ENCODE measurements at regions not wholly inside any gene's neighbourhood (a gene's known extent, or its start where the extent isn't known, plus 50 kb on each side); places are given as distances from the start of the nearest gene placed in this dataset.
"Not testable (repeated sequence)": the region's sequence is repeated elsewhere in the genome, so short reads cannot be mapped to it uniquely, and the experiment has no call there.

- ATAC-seq = no peak
- Mint-ChIP-seq H3K4me3 (no peak overlapping the region), H3K4me1 (ENCODE audit: low read depth) (no peaks in the 10 kb centered on the region), H3K27me3 (ENCODE audit: low read depth) (peaks cover 1% of the 10 kb centered on the region), H3K36me3 (ENCODE audit: insufficient read depth) (no peaks in the 10 kb centered on the region), H3K9me3 (no peaks in the 10 kb centered on the region)
- DNase-seq = no peak
These were observed 125.0 kb downstream of the URI1 start for GRCh38 chr19:30066781-30067759.

GRCh38 chr19:30067956-30068506, 126.0 kb downstream of the URI1 start:
- not testable (repeated sequence) for H3K4me1 Mint-ChIP-seq (ENCODE audit: low read depth); H3K9me3 Mint-ChIP-seq; H3K4me3 Mint-ChIP-seq; ATAC-seq; H3K36me3 Mint-ChIP-seq (ENCODE audit: insufficient read depth); DNase-seq; H3K27me3 Mint-ChIP-seq (ENCODE audit: low read depth)

GRCh38 chr19:30068528-30069395, 126.7 kb downstream of the URI1 start:
- peaks cover 3% of the 10 kb centered on the region for H3K27me3 Mint-ChIP-seq (ENCODE audit: low read depth)
- no peak overlapping the region for H3K4me3 Mint-ChIP-seq
- H3K9me3 Mint-ChIP-seq = no peaks in the 10 kb centered on the region
- ATAC-seq (no peak), DNase-seq (no peak)
- H3K36me3 Mint-ChIP-seq (ENCODE audit: insufficient read depth) = no peaks in the 10 kb centered on the region
- H3K4me1 Mint-ChIP-seq (ENCODE audit: low read depth) = no peaks in the 10 kb centered on the region

GRCh38 chr19:30069535-30070197, 127.6 kb downstream of the URI1 start:
- Mint-ChIP-seq H3K4me1 (ENCODE audit: low read depth) (no peaks in the 10 kb centered on the region), H3K9me3 (no peaks in the 10 kb centered on the region), H3K36me3 (ENCODE audit: insufficient read depth) (no peaks in the 10 kb centered on the region), H3K4me3 (no peak overlapping the region), H3K27me3 (ENCODE audit: low read depth) (peaks cover 6% of the 10 kb centered on the region)
- DNase-seq = no peak
- ATAC-seq = no peak

- ATAC-seq (no peak), DNase-seq (no peak)
- no peaks in the 10 kb centered on the region for H3K36me3 Mint-ChIP-seq (ENCODE audit: insufficient read depth)
- peaks cover 6% of the 10 kb centered on the region for H3K27me3 Mint-ChIP-seq (ENCODE audit: low read depth)
- H3K4me3 Mint-ChIP-seq = no peak overlapping the region
- no peaks in the 10 kb centered on the region for H3K4me1 Mint-ChIP-seq (ENCODE audit: low read depth)
- no peaks in the 10 kb centered on the region for H3K9me3 Mint-ChIP-seq
These were observed 128.3 kb downstream of the URI1 start for GRCh38 chr19:30070198-30070967.

- no peak for DNase-seq
- Mint-ChIP-seq H3K27me3 (ENCODE audit: low read depth) (peaks cover 8% of the 10 kb centered on the region), H3K4me3 (no peak overlapping the region), H3K4me1 (ENCODE audit: low read depth) (no peaks in the 10 kb centered on the region), H3K9me3 (no peaks in the 10 kb centered on the region), H3K36me3 (ENCODE audit: insufficient read depth) (no peaks in the 10 kb centered on the region)
- ATAC-seq = no peak
These were observed 129.1 kb downstream of the URI1 start for GRCh38 chr19:30070968-30071632.

- H3K27me3 Mint-ChIP-seq (ENCODE audit: low read depth) = peaks cover 8% of the 10 kb centered on the region
- H3K4me3 Mint-ChIP-seq = no peak overlapping the region
- ATAC-seq = no peak
- H3K4me1 Mint-ChIP-seq (ENCODE audit: low read depth) = no peaks in the 10 kb centered on the region
- no peak for DNase-seq
- no peaks in the 10 kb centered on the region for H3K36me3 Mint-ChIP-seq (ENCODE audit: insufficient read depth)
- no peaks in the 10 kb centered on the region for H3K9me3 Mint-ChIP-seq
These were observed 129.8 kb downstream of the URI1 start for GRCh38 chr19:30071871-30072270.

- H3K4me1 Mint-ChIP-seq (ENCODE audit: low read depth) = no peaks in the 10 kb centered on the region
- H3K9me3 Mint-ChIP-seq = no peaks in the 10 kb centered on the region
- DNase-seq (no peak), ATAC-seq (no peak)
- H3K4me3 Mint-ChIP-seq = no peak overlapping the region
- H3K27me3 Mint-ChIP-seq (ENCODE audit: low read depth) = peaks cover 8% of the 10 kb centered on the region
- no peaks in the 10 kb centered on the region for H3K36me3 Mint-ChIP-seq (ENCODE audit: insufficient read depth)
These were observed 131.3 kb downstream of the URI1 start for GRCh38 chr19:30073152-30074000.

GRCh38 chr19:30074096-30074495, 132.1 kb downstream of the URI1 start:
- H3K4me3 Mint-ChIP-seq = no peak overlapping the region
- peaks cover 8% of the 10 kb centered on the region for H3K27me3 Mint-ChIP-seq (ENCODE audit: low read depth)
- DNase-seq = no peak
- no peak for ATAC-seq
- H3K4me1 Mint-ChIP-seq (ENCODE audit: low read depth) = no peaks in the 10 kb centered on the region
- H3K9me3 Mint-ChIP-seq = no peaks in the 10 kb centered on the region
- H3K36me3 Mint-ChIP-seq (ENCODE audit: insufficient read depth) = no peaks in the 10 kb centered on the region

- DNase-seq (no peak), ATAC-seq (no peak)
- no peaks in the 10 kb centered on the region for H3K9me3 Mint-ChIP-seq
- no peaks in the 10 kb centered on the region for H3K36me3 Mint-ChIP-seq (ENCODE audit: insufficient read depth)
- H3K4me3 Mint-ChIP-seq = no peak overlapping the region
- no peaks in the 10 kb centered on the region for H3K4me1 Mint-ChIP-seq (ENCODE audit: low read depth)
- peaks cover 9% of the 10 kb centered on the region for H3K27me3 Mint-ChIP-seq (ENCODE audit: low read depth)
These were observed 133.0 kb downstream of the URI1 start for GRCh38 chr19:30074741-30075715.

- Mint-ChIP-seq H3K9me3 (no peaks in the 10 kb centered on the region), H3K36me3 (ENCODE audit: insufficient read depth) (no peaks in the 10 kb centered on the region), H3K4me3 (no peak overlapping the region), H3K4me1 (ENCODE audit: low read depth) (no peaks in the 10 kb centered on the region), H3K27me3 (ENCODE audit: low read depth) (peaks cover 11% of the 10 kb centered on the region)
- ATAC-seq = no peak
- DNase-seq = no peak
These were observed 134.1 kb downstream of the URI1 start for GRCh38 chr19:30076101-30076551.
